ENCODE measurements at regions not wholly inside any gene's neighbourhood (a gene's known extent, or its start where the extent isn't known, plus 50 kb on each side); places are given as distances from the start of the nearest gene placed in this dataset.

DNA sequence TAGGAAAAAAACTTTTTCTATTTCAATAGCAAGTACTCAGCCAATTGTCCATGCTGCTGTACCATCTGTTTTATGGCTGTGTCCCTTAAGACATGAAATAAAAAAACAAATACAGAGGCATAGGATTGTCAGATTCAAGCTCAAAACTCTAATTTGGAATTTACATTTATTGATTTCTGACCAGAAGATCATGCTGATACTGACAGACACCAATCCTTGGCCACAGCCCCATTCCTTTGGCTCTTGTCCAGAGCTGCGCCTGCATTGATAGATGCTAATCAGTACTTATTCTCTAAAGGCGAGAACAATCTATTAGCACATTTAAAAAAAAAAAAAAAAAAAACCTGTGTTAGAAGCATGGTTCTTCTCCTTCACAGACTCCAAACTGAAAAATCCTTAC lies 384.6 kb downstream of the TMEM232 start:
- H3K4me1 ChIP-seq: peaks cover 0 to 24% (median 11%) of the 10 kb centered on the region in 4 donors
- WGBS (ENCODE audit: insufficient coverage, low coverage, low lambda C conversion rate, missing lambda C conversion rate): 44% methylated on average over 2 of the region's 2 CpGs
- DNase-seq (peak in 1 of 3 donors; percentile 21), ATAC-seq (no peak)
- TF ChIP-seq, protein P1, sequence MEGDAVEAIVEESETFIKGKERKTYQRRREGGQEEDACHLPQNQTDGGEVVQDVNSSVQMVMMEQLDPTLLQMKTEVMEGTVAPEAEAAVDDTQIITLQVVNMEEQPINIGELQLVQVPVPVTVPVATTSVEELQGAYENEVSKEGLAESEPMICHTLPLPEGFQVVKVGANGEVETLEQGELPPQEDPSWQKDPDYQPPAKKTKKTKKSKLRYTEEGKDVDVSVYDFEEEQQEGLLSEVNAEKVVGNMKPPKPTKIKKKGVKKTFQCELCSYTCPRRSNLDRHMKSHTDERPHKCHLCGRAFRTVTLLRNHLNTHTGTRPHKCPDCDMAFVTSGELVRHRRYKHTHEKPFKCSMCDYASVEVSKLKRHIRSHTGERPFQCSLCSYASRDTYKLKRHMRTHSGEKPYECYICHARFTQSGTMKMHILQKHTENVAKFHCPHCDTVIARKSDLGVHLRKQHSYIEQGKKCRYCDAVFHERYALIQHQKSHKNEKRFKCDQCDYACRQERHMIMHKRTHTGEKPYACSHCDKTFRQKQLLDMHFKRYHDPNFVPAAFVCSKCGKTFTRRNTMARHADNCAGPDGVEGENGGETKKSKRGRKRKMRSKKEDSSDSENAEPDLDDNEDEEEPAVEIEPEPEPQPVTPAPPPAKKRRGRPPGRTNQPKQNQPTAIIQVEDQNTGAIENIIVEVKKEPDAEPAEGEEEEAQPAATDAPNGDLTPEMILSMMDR (IDR thresholded peaks at IDR 0.05): no peak
- TF ChIP-seq POLR2A (IDR thresholded peaks at IDR 0.05): no peak
- no peaks in the 10 kb centered on the region for H3K9me3 ChIP-seq
- H3K36me3 ChIP-seq: no peaks in the 10 kb centered on the region
- intact Hi-C loops (cut with DNase I): no loop called here
- no peak overlapping the region for H3K4me3 ChIP-seq
- no peaks in the 10 kb centered on the region for H3K27me3 ChIP-seq
- H3K27ac ChIP-seq: no peak overlapping the region

DNA sequence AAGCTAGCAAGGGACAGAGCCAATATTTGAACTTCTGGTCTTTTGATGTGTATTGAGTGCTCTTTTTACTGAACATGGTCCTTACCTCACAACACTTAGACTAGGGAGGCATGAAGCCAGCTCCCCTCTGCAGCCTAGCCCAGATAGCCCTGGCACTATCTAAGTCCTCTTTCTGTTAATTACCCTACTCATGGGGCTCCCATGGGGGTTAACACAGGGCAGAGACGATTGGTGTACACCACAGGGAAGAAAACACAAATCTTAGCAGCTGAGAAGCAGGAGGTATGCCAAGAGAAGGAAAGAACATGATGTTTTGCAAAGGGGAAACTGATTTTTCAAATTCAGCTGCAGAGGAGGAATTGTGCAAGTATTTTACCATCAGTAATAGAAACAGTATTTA lies 383.8 kb downstream of the TMEM232 start:
- no peaks in the 10 kb centered on the region for H3K9me3 ChIP-seq
- no peaks in the 10 kb centered on the region for H3K36me3 ChIP-seq
- WGBS (ENCODE audit: insufficient coverage, low coverage, low lambda C conversion rate, missing lambda C conversion rate): 25% methylated on average over 1 of the region's 1 CpG
- H3K4me1 ChIP-seq: peaks cover 0 to 32% (median 14%) of the 10 kb centered on the region in 4 donors
- no peak overlapping the region for H3K4me3 ChIP-seq
- ATAC-seq (no peak), DNase-seq (no peak)
- TF ChIP-seq, protein P1 (IDR thresholded peaks at IDR 0.05): no peak
- no peak for TF ChIP-seq POLR2A (IDR thresholded peaks at IDR 0.05)
- intact Hi-C loops (cut with DNase I): no loop called here
- H3K27ac ChIP-seq: no peak overlapping the region
- H3K27me3 ChIP-seq: no peaks in the 10 kb centered on the region

DNA sequence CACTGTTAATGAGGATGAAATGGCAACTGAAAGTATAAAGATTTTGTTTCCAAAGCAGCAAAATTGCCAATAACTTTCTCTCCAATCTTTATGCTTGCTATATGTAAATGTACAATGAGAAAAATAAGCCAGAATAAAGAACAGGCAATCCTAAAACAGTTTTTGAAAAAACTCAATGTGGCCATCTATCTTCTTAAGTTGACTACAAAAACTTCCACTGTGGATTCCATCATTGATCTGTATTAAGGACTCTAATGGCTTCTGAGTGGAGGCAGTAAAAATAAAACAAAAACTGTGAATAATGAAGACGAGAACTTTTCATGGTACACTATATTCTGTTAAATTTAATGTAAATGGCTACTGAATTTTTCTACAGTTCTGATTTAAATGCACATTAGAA lies 382.9 kb downstream of the TMEM232 start:
- no peak for DNase-seq
- Histone ChIP-seq H3K27ac (no peak overlapping the region), H3K36me3 (no peaks in the 10 kb centered on the region), H3K9me3 (no peaks in the 10 kb centered on the region), H3K4me3 (no peak overlapping the region), H3K4me1 (peaks cover 0 to 38% (median 14%) of the 10 kb centered on the region in 4 donors), H3K27me3 (no peaks in the 10 kb centered on the region)
- TF ChIP-seq POLR2A (IDR thresholded peaks at IDR 0.05): no peak
- TF ChIP-seq, protein P1 (IDR thresholded peaks at IDR 0.05): no peak
- WGBS (ENCODE audit: insufficient coverage, low coverage, low lambda C conversion rate, missing lambda C conversion rate): 80% methylated on average over 1 of the region's 1 CpG
- ATAC-seq: no peak
- intact Hi-C loops (cut with DNase I): no loop called here

DNA sequence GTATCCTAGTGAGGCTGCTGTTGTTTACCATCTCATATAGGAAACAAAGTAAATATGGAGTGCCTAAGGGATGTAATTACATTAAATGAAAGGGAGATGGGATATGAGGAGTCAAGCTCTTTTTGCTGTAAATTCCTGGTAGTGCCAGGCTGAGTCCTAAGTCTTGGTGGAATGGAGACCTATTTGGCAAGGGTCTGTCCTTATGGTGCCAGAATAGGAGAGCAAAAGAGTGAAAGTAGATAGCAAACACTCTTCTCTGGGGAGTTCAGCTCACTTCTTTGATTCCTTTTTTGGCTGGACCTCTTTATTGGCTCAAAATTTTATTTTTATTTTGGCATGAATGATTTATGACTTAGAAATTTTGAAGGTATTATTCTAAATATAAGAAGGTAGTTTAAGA lies 380.8 kb downstream of the TMEM232 start:
- Histone ChIP-seq H3K9me3 (no peaks in the 10 kb centered on the region), H3K27me3 (no peaks in the 10 kb centered on the region), H3K4me1 (peaks cover 0 to 44% (median 14%) of the 10 kb centered on the region in 4 donors), H3K4me3 (no peak overlapping the region), H3K27ac (peak overlapping the region in 2 of 3 donors; percentile 45 to 65), H3K36me3 (no peaks in the 10 kb centered on the region)
- intact Hi-C loops (cut with DNase I): no loop called here
- DNase-seq (peak in 1 of 3 donors; percentile 50), ATAC-seq (peak; percentile 55 to 86 (median 80))
- TF ChIP-seq, protein P1 (IDR thresholded peaks at IDR 0.05): no peak
- no peak for TF ChIP-seq POLR2A (IDR thresholded peaks at IDR 0.05)

DNA sequence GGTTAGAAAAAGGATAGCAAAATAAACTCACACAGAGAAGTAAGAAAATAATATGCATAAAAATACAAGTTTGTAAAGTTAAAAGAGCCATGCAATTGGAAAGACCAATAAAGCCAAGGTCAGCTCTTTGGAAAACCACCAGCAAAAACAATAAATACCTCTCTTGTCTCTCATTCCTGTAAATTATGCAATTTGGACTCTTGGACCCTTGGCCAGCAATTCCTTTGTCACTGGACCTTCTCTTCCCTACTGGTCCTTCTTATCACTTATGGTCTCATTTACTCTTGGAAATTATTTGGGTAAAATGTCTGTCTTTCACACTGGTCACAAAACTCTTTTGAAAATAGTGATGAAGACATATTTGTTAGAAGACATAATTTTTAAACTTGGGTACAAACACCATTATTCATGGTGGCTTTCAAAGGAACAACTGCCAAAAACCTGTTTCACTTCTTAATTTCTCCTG lies 379.5 kb downstream of the TMEM232 start:
- Histone ChIP-seq H3K9me3 (no peaks in the 10 kb centered on the region), H3K4me1 (peaks cover 0 to 44% (median 13%) of the 10 kb centered on the region in 4 donors), H3K36me3 (no peaks in the 10 kb centered on the region), H3K27me3 (no peaks in the 10 kb centered on the region), H3K4me3 (no peak overlapping the region), H3K27ac (peak overlapping the region in 2 of 3 donors; percentile 45 to 65)
- ATAC-seq: peak; percentile 78 to 91 (median 82)
- TF ChIP-seq POLR2A (IDR thresholded peaks at IDR 0.05): no peak
- TF ChIP-seq, protein P1 (IDR thresholded peaks at IDR 0.05): no peak
- intact Hi-C loops (cut with DNase I): no loop called here
- DNase-seq: peak in 1 of 3 donors; percentile 75
